Effector memory CD8-positive, alpha-beta T cell (primary cell): ENCODE measurements at regions not wholly inside any gene's neighbourhood (a gene's known extent, or its start where the extent isn't known, plus 50 kb on each side); places are given as distances from the start of the nearest gene placed in this dataset.

ENCODE experiments used
- ATAC-seq: fragments of 150-1000 bp; cut with Tn5 transposase; replicated peaks from 2 replicates; pipeline ENCODE4 v1.10.0; 2021; ENCODE audit warnings: mild to moderate bottlenecking, moderate library complexity
- DNase-seq, 3 experiments: peaks; one replicate each; pipeline ENCODE4 v3.0.0; 2021
- H3K27ac Mint-ChIP-seq, 2 donors: one replicate each; pipeline ENCODE4 v1.8.0; 2022; ENCODE audit warnings: mild to moderate bottlenecking in 2 of 2, mixed read lengths in 2 of 2, moderate library complexity in 2 of 2
- H3K27me3 Mint-ChIP-seq, 2 donors: one replicate each; pipeline ENCODE4 v1.8.0; 2022; ENCODE audit warnings: mixed read lengths in 2 of 2
- H3K36me3 Mint-ChIP-seq: one replicate; pipeline ENCODE4 v1.8.0; 2022; ENCODE audit warnings: mild to moderate bottlenecking, moderate library complexity, mixed read lengths; ENCODE audit not compliant: insufficient read depth
- H3K4me1 Mint-ChIP-seq, 2 donors: one replicate each; pipeline ENCODE4 v1.8.0; 2022; ENCODE audit warnings: low read depth in 2 of 2, mixed read lengths in 2 of 2
- H3K4me3 Mint-ChIP-seq, 2 donors: one replicate each; pipeline ENCODE4 v1.8.0; 2022; ENCODE audit warnings: mild to moderate bottlenecking in 2 of 2, mixed read lengths in 2 of 2, moderate library complexity in 2 of 2
- H3K9me3 Mint-ChIP-seq, 2 donors: one replicate each; pipeline ENCODE4 v1.8.0; 2022; ENCODE audit warnings: mixed read lengths in 2 of 2

DNA sequence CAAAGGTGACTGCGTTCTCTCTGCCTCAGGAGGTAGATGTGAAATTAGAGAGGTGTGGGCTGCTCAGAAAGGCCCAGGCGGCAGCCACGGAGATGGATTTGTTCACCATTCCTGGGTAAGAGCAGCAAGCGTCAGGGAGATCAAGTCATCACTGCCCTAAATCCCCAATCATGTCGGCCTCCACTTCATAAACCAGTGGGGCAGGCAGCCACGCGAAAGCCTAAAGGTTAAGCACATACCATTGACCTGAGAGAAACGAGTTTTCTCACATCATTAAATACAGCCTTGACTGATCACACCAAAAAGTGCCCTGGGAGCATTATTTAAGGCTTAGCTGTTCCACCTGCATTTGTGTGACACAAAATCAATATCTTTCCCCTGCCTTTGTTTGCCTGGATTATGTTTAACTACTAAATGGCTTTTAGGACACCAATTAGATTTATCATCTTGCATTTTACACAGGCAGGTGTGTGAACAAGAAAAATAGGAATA is 50.7 kb upstream of the FOXB1 start:
- H3K36me3 Mint-ChIP-seq, result no peaks in the 10 kb centered on the region
- no peak for DNase-seq
- no peaks in the 10 kb centered on the region for H3K4me1 Mint-ChIP-seq
- no peak overlapping the region for H3K4me3 Mint-ChIP-seq
- peaks cover 36 to 44% of the 10 kb centered on the region in 2 donors for H3K27me3 Mint-ChIP-seq
- no peak overlapping the region for H3K27ac Mint-ChIP-seq
- H3K9me3 Mint-ChIP-seq, result no peaks in the 10 kb centered on the region
- ATAC-seq, result no peak

DNA sequence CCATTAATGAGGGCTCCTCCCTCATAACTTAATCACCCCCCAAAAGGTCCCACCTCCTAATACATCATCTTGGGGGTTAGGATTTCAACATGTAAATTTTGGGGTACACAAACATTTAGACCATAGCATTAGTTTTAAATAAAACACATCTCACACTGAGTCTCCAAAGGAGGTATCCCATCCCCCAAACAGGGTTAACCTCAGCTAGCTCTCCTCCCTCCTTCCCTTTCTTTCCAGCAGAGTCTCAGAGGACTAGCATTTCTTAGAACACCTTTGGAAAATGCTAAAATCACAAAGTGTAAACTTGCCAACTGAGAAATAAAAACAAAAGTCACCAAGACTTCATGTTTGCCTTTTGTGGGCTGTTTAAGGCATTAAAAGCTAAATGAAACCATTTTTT is 51.2 kb upstream of the FOXB1 start:
- no peaks in the 10 kb centered on the region for H3K4me1 Mint-ChIP-seq
- H3K27me3 Mint-ChIP-seq, result peaks cover 36 to 44% of the 10 kb centered on the region in 2 donors
- no peaks in the 10 kb centered on the region for H3K36me3 Mint-ChIP-seq
- ATAC-seq, result no peak
- DNase-seq, result no peak
- no peaks in the 10 kb centered on the region for H3K9me3 Mint-ChIP-seq
- H3K27ac Mint-ChIP-seq, result no peak overlapping the region
- no peak overlapping the region for H3K4me3 Mint-ChIP-seq

DNA sequence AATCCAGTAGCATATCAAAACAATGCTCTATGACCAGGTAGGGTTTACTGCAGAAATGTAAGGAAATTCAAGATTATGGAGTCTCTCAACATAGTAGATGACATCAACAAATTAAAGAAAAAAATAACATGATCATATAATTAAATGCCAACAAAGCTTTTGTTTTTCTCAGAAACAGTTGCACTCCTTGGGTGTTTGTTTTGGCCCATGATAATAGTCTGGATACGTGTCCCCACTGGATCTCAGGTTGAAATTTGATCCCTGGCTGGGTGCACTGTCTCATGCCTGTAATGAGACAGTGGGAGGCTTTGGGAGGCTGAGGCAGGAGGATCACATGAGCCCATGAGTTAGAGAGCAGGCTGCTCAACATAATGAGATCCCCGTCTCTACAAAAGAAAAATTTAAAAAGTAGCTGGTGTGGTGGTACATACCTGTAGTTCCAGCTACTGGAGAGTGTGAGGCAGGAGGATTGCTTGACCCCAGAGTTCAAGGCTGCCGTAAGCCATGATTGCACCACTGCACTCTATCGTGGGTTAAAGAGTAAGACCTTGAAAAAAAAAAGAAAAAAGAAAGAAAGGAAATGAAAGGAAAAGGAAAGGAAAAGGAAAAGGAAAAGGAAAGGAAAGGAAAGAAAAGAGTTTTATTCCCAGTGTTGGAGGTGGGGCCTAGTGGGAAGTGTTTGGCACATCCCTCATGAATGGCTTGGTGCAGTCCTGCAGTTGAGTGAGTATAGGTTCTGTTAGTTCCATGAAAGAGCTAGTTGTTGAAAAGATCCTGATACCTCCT is 53.3 kb upstream of the FOXB1 start:
- H3K4me3 Mint-ChIP-seq, result no peak overlapping the region
- DNase-seq (no peak), ATAC-seq (no peak)
- no peaks in the 10 kb centered on the region for H3K36me3 Mint-ChIP-seq
- H3K27ac Mint-ChIP-seq, result no peak overlapping the region
- H3K27me3 Mint-ChIP-seq, result peaks cover 28 to 35% of the 10 kb centered on the region in 2 donors
- no peaks in the 10 kb centered on the region for H3K9me3 Mint-ChIP-seq
- H3K4me1 Mint-ChIP-seq, result no peaks in the 10 kb centered on the region

DNA sequence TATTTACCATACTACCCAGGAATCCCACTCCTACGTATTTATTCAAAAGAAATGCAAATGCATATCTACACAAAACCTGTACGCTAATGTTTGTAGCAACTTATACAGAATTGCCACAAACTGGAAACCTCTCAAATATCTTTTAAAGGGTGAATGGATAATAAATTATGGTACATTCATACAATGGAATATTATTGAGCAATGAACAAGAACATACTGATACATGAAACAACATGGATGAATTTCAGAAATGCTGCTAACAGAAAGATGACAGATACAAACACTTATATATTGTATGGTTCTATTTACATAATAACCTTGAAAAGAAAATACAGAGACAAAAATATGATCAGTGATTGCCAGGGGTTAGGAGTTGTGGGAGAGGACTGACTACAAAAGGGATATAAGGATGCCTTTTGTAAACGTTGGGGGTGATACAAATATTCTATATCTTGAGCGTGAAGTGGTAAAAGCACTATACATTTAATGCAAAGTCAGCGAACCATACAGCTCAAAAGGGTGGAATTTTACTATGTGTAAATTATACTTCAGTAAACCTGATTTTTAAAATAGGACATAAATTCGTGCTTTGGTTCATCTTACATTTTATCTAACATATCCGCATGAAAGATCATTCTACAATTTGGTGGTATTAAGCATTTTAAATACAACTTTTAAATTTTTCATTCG is 55.0 kb upstream of the FOXB1 start:
- DNase-seq, result no peak
- Mint-ChIP-seq H3K27me3 (peaks cover 36 to 43% of the 10 kb centered on the region in 2 donors), H3K9me3 (no peaks in the 10 kb centered on the region), H3K36me3 (no peaks in the 10 kb centered on the region), H3K27ac (no peak overlapping the region), H3K4me3 (no peak overlapping the region), H3K4me1 (no peaks in the 10 kb centered on the region)
- no peak for ATAC-seq

DNA sequence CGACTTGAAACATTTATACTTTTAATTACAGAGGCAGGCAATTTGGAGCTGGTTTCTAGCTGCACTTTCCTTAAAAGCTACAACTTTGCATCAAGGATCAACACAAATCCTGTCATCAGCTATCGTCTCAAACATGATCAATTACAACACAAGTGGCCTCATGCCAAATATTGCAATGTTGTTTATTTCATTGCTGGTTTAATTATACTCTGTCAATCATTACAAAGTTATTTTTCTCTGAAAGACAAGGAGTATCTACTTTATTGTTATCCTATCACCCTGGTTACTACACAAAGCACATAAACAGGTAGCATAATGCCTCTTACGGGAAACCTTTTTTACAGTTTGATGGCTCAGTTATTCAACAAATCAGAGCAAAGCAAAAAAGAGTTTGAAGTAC is 58.0 kb upstream of the FOXB1 start:
- Mint-ChIP-seq H3K27ac (no peak overlapping the region), H3K36me3 (no peaks in the 10 kb centered on the region), H3K9me3 (no peaks in the 10 kb centered on the region), H3K27me3 (peaks cover 32 to 55% of the 10 kb centered on the region in 2 donors), H3K4me3 (no peak overlapping the region), H3K4me1 (no peaks in the 10 kb centered on the region)
- DNase-seq, result no peak
- ATAC-seq, result no peak

DNA sequence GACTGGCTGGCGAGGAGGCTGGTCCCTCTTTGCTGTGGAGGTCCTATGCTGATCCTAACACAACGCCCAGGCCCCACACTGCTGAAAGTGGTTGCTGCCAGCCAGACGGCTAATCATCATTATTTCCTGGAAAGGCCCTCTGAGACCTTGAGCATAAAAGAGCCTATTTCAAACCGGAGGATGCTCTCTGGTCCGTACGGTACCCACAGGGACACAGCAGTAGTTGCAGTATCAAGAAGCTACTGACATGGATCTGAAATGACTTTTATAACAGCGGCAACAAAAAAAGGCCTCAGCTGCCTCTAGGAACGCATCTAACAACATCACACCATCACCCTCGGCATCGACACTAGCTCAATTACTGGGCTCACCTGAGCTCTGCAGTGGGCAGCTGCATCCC is 59.1 kb upstream of the FOXB1 start:
- ATAC-seq, result no peak
- Mint-ChIP-seq H3K36me3 (no peaks in the 10 kb centered on the region), H3K27ac (no peak overlapping the region), H3K4me3 (no peak overlapping the region), H3K4me1 (no peaks in the 10 kb centered on the region), H3K9me3 (no peaks in the 10 kb centered on the region), H3K27me3 (peaks cover 35 to 66% of the 10 kb centered on the region in 2 donors)
- no peak for DNase-seq

DNA sequence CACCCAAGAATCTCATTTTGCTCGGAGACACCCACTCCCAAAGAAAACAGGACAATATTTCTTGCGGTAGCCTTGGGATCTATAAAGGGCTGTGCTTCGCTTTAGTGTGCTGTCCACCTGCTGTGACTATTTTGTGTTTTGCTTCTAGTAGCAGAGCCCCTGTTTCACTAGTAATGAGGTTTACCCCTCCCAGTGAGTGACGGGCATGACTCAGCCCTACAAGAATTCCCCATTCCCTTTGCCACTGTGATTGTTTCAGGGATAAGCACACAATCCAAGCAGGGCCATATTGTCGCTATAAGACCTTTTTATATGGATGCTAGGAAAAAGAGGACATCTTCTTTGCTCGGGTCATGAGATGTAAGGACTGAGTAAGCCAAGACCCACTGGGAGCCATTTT is 62.5 kb upstream of the FOXB1 start:
- no peak for ATAC-seq
- Mint-ChIP-seq H3K27ac (no peak overlapping the region), H3K36me3 (no peaks in the 10 kb centered on the region), H3K4me1 (no peaks in the 10 kb centered on the region), H3K9me3 (no peaks in the 10 kb centered on the region), H3K27me3 (peaks cover 29 to 68% of the 10 kb centered on the region in 2 donors), H3K4me3 (no peak overlapping the region)
- no peak for DNase-seq

DNA sequence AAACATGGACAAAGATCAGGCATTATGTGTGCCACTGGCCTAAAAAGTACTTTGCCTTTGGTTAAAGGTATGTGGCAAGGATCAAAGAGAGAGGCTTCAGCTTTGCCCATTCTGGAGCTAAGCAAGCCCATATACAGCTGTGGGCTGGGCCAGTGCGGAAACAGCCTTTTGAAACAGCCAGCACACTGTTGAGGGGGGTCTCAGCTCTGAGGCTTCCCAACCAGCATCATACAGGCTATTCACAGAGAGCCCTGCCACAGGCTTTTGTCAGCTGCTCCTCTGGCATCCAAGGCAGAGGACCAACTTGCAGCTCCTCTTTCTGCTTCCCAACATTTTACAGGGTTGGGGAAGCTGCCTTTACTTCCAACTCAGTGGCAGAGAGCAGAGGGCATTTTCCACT is 63.2 kb upstream of the FOXB1 start:
- Mint-ChIP-seq H3K9me3 (no peaks in the 10 kb centered on the region), H3K4me1 (no peaks in the 10 kb centered on the region), H3K36me3 (no peaks in the 10 kb centered on the region), H3K27ac (no peak overlapping the region), H3K27me3 (peaks cover 29 to 75% of the 10 kb centered on the region in 2 donors), H3K4me3 (no peak overlapping the region)
- DNase-seq (no peak), ATAC-seq (no peak)

DNA sequence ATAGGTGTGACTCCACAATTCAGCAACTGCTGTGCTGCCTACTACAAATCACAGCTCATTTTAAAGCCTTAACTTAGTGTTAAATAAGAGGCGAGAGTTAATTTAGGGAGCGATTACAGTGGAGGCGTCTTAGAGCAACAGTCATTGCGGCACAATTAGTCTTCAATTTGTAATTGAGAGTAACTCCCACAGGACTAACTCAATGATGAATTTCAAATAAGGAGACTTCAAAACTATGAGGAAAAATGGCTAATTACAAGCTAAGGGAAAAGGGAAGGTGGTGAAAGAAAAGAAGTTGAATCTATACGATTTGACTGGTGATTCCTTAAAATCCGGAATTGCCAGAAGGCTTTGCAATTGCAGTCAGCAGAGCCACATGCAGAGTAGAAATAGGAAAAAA is 63.7 kb upstream of the FOXB1 start:
- no peak for ATAC-seq
- H3K9me3 Mint-ChIP-seq, result no peaks in the 10 kb centered on the region
- no peaks in the 10 kb centered on the region for H3K36me3 Mint-ChIP-seq
- H3K27me3 Mint-ChIP-seq, result peaks cover 29 to 74% of the 10 kb centered on the region in 2 donors
- H3K4me3 Mint-ChIP-seq, result no peak overlapping the region
- H3K4me1 Mint-ChIP-seq, result no peaks in the 10 kb centered on the region
- no peak overlapping the region for H3K27ac Mint-ChIP-seq
- DNase-seq, result no peak

DNA sequence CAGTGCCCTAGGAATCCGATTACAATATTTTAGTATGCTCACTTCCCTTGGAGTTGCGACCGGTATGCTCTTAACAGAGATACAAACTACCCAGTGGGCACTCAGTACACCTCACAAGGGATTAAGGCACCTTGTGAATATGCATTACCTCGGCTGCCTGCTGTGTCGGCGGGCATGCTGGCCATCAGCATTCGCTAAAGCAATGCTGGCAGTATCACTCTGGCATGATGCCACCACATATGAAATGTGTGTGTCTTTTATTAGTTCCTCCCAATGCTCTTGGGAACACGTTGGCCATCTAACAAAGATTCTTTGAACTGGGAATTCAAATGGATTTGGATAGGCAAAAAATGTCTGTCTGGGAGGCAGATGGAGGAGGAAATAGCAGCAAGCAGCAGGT is 67.4 kb upstream of the FOXB1 start:
- no peaks in the 10 kb centered on the region for H3K36me3 Mint-ChIP-seq
- ATAC-seq (no peak), DNase-seq (no peak)
- no peaks in the 10 kb centered on the region for H3K4me1 Mint-ChIP-seq
- H3K9me3 Mint-ChIP-seq, result no peaks in the 10 kb centered on the region
- no peak overlapping the region for H3K4me3 Mint-ChIP-seq
- peaks cover 36 to 72% of the 10 kb centered on the region in 2 donors for H3K27me3 Mint-ChIP-seq
- H3K27ac Mint-ChIP-seq, result no peak overlapping the region

DNA sequence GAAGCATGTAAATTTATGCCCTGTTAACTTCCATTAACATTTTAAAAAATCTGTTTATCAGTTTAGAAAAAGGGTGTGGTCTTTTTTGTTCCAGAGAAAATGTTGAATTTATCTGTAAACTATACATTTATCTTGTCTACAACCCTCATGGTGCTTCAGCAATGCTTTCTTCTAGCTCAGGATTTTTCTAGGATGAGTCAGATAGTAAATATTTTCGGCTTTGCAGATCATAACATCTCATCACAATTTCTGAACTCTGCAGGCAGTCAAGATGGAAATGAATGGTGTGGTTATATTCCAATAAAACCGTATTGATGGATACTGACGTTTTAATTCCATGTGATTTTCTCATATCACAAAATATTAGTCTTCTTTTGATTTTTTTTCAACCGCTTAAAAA is 70.5 kb upstream of the FOXB1 start:
- Mint-ChIP-seq H3K27ac (no peak overlapping the region), H3K4me1 (no peaks in the 10 kb centered on the region), H3K27me3 (peaks cover 47 to 80% of the 10 kb centered on the region in 2 donors), H3K36me3 (no peaks in the 10 kb centered on the region), H3K9me3 (no peaks in the 10 kb centered on the region), H3K4me3 (no peak overlapping the region)
- no peak for DNase-seq
- ATAC-seq, result no peak

DNA sequence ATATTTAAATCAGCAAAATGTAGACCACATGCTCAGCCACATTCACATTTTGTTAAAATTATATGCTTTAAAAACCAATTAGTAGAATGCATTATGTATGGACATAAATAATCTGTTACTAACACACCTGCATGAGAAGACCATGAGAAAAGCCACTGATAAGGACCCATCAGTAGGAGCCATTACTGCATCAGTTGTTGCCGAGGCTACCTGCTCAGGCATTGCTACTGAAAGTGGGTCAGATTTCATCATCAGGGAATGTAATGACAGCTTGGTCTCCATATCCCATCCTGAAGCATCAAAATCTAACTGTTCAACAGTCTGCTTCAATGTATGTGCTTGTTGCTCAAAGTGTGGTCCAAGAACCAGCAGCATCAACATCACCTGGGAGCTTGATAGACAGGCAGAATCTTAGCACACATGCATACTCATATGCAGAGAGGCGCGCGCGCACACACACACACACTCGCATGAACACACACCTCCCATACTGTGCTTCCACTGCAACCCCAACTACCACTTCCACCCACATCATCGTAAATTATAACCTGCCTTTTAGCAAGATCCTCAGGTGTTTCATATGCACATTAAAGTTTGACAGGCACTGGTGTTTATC is 72.4 kb upstream of the FOXB1 start:
- no peaks in the 10 kb centered on the region for H3K36me3 Mint-ChIP-seq
- no peak overlapping the region for H3K27ac Mint-ChIP-seq
- DNase-seq, result no peak
- no peak for ATAC-seq
- H3K27me3 Mint-ChIP-seq, result peaks cover 61 to 88% of the 10 kb centered on the region in 2 donors
- H3K9me3 Mint-ChIP-seq, result no peaks in the 10 kb centered on the region
- H3K4me3 Mint-ChIP-seq, result no peak overlapping the region
- H3K4me1 Mint-ChIP-seq, result no peaks in the 10 kb centered on the region

DNA sequence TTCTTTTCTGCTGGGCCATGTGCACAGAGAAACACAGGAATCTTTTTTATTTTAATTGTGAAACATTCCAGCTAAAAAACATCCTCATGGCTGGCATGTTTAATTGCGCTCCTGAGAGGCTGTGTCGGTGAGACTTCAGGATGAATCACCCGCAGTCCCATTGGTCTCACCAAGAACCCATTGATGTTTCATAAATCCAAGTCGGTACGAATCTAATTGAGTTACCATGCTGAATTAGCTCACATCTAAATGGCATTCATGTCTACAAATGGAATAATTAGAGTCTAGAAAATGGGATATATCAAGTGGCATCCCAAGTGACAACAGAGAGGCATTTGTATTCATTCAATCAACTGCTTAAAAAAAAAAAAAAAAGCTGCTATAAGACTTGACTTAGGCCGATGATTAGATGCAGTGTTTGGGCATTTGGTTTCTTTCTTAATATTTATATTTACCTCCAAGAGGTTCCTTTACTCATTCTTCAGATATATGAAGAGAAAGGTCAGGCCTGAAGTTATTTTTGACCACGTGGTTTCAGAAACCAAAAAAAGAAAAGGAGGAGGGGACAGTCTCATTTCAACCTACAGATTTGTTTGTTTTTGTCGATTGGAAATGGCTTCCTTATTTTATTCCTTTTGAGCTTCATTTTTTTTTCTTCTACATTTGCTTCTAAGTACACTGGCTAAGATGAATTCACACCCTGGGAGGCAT is 79.1 kb upstream of the FOXB1 start:
- Mint-ChIP-seq H3K36me3 (no peaks in the 10 kb centered on the region), H3K9me3 (no peaks in the 10 kb centered on the region), H3K4me3 (no peak overlapping the region), H3K4me1 (no peaks in the 10 kb centered on the region), H3K27ac (no peak overlapping the region), H3K27me3 (peaks cover 32 to 43% of the 10 kb centered on the region in 2 donors)
- DNase-seq (no peak), ATAC-seq (no peak)
